Stimulated activated CD8-positive, alpha-beta memory T cell treated with anti-CD3 and anti-CD28 coated beads, Interleukin-15, amount 100 ng/mL, for 24 hours (primary cell): ENCODE measurements at regions not wholly inside any gene's neighbourhood (a gene's known extent, or its start where the extent isn't known, plus 50 kb on each side); places are given as distances from the start of the nearest gene placed in this dataset.
"Not testable (repeated sequence)": the region's sequence is repeated elsewhere in the genome, so short reads cannot be mapped to it uniquely, and the experiment has no call there.

Experiments used
- DNase-seq: peaks from one replicate; pipeline ENCODE4 v3.0.0-alpha.2; 2020; ENCODE audit warnings: low read depth

GRCh38 chr14:22152161-22152870 is 436.7 kb downstream of the DAD1 start:
- no peak for DNase-seq

- DNase-seq: no peak
Observed at GRCh38 chr14:22151121-22151520, 437.9 kb downstream of the DAD1 start.

DNA sequence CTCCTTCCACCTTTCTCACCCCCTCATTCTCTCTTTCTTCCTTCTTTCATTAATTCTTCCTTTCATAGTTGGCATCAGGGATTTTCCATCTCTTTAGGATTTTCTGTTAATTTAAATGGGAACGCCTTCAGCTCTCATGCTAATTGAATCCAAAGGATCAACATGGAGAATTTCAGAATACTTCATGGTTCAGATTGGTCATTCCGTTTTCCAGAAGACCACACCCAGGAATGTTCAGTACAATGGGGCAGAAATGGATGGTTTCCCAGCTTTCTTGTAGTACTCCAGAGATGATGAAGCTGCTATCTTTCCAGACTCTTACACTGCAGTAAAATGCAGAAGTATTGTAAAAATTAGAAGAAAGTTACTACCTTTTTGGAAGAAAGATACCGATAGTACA is 440.0 kb downstream of the DAD1 start:
- no peak for DNase-seq

- DNase-seq: no peak
Observed at GRCh38 chr14:22147716-22148115, 441.3 kb downstream of the DAD1 start.

DNA sequence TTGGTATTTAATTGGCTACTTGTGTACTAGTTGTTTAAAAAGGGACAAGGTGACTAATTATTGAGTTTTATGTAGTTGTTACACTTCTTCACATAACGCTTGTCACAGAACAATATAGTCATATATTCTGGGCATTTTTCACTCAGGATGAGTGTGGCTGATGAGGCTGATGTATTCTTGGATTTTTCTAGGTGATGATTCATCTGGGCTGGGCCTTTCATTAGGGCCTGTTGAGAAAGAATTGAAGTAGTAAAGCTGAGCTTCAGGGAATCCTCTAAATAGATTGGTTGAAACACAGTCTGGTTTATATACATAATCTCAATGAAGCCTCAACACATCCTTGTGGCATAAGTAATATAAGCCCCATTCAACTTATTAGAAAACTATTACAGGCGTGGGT is 445.7 kb downstream of the DAD1 start:
- no peak for DNase-seq

GRCh38 chr14:22140633-22141032 is 448.4 kb downstream of the DAD1 start:
- no peak for DNase-seq

GRCh38 chr14:22131749-22132476 is 457.1 kb downstream of the DAD1 start:
- DNase-seq: no peak

DNA sequence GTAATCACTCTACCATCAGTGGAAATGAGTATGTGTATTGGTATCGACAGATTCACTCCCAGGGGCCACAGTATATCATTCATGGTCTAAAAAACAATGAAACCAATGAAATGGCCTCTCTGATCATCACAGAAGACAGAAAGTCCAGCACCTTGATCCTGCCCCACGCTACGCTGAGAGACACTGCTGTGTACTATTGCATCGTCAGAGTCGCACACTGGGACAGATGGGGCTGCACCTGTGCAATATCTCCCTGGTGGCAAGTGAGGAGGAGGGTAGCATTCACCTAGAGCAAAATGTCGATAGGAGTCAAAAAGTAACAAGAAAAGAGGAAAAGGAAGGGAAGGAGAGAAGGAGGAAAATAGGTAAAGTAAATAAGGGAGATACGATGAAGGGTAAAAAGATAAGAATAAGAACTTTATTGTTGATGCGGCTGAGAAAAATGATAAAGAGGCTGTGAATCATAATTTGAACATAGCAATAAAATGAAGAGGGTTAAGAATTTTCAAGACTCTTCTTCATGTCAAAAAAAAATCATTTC is 450.5 kb upstream of the OR4E1 start:
- no peak for DNase-seq

GRCh38 chr14:22122829-22123560 is 449.4 kb upstream of the OR4E1 start:
- no peak for DNase-seq

DNA sequence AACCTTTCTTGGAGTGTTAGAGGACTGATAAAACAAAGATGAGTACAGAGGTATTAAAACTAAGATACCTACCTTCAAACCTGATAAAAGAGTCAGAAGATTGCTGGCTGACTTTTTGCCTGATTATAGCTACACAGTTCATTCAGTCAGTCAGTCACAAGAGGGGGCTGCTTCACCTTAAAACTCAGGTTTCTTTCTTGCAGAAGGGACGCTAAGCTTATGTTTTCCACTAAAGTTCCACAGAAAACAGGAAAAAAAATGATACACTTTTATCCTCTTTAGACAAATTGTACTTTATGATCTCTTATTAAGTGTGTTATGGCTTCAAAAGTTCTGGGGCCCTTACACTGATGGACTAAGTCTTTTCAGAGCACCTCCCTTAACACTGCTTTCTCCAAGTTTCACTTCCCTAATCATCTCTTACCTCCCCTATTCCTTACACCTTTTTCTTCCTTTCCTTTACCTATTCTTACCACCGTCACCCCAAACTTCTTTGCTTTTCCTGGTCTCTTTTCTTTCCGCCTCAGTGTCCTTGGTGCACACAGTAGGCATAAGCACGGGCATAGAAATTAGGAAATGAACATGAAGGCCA is 448.7 kb upstream of the OR4E1 start:
- no peak for DNase-seq

DNA sequence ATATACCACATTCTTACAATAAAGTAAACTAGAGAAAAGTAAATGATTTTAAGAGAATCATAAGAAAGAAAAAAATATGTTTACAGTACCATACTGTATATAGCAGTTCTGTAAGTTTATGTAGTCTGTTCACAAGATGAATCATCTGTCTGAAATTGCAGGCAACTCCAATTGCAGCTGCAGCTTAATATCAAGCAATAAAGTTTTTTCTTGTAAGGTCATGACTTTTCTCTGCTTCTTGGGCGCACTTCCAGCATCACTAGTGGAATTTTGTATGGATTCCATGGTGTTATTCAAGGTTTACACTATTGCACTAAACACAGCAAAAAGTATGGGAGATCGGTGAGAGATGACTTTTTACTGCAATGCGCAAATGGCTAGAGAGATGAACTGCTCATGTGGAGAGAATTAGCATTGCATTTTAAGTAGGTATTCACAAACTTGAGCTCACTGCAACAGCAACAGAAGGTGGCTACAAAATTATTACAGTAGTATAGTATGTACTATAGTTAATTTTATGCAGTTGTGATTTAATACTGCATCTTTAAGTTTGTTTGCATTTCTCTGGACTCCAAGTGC is 445.4 kb upstream of the OR4E1 start:
- DNase-seq: no peak

DNA sequence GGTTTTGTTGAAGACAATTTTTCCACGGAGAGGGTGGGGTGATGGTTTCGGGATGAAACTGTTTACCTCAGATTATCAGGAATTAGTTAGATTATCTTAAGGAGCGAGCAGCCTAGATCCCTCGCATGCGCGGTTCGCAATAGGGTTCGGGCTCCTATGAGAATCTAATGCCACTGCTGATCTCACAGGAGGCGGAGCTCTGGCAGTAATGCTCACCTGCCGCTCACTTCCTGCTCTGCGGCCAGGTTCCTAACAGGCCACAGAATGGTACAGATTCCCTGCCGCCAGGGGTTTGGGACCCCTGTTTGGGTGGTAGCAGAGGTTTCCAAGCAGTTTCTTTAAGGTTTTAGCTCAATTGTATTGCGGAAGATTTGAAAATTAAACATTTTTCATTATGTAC is 439.8 kb upstream of the OR4E1 start:
- no peak for DNase-seq

- DNase-seq: peak; percentile 10
Observed at GRCh38 chr14:22112004-22112403, 438.4 kb upstream of the OR4E1 start.

- DNase-seq: no peak
Observed at GRCh38 chr14:22107753-22108152, 434.1 kb upstream of the OR4E1 start.

DNA sequence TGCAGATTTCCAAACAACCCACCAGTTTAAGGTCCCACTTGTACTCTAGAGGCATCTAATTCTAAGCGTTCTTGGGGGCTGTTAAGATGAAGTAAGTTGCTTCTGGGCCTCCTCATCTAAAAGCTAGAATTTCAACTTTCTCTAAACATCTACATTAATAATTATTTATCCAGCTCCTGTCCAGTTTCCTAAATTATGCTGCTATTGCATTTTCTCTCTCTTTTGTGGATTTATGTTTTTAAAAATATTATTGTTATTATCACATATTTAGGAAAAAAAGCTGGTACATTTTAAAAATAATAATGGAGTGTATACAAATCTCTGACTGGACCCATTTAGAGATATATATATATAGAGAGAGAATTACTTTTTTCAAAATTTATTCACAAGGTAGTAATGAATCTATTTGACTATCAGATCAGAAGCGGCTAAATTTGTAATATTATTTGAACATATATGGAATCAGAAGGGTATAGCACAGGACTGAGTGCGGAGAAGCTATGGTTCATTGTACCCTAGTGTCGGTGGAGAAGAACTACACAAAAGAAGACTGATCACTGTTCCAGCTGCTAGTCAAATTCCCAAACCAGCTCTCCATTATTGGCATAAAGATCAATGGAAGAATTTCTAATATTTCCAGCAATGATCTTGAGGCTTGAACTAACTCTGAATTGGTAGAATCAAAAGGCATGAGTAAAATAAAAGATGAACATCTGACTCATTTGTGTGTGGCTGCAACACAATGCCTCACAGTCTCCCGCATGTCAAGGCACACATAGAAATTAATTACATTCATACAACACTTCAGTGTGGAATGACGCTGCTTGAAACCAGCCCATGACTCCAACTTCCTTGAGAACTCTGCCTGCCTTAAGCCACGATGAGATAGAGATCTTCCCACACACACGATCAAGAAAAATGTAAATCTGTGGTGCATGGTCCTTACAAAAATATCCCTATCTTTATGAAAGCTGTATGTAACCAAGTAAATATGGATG is 433.4 kb upstream of the OR4E1 start:
- no peak for DNase-seq

DNA sequence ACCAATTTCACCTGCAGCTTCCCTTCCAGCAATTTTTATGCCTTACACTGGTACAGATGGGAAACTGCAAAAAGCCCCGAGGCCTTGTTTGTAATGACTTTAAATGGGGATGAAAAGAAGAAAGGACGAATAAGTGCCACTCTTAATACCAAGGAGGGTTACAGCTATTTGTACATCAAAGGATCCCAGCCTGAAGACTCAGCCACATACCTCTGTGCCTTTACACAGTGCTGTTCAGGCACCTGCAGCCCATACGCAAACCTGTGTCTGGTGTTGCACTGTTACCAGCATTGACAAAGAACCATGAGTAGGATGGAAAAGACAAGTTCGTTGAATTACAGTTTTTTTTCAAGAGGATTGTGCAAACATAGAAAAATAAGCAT is 432.0 kb upstream of the OR4E1 start:
- no peak for DNase-seq

- DNase-seq: no peak
Observed at GRCh38 chr14:22105006-22105623, 431.5 kb upstream of the OR4E1 start.

- not testable (repeated sequence) for DNase-seq
Observed at GRCh38 chr14:22100764-22101120, 427.1 kb upstream of the OR4E1 start.

- no peak for DNase-seq
Observed at GRCh38 chr14:22099942-22100763, 426.5 kb upstream of the OR4E1 start.

DNA sequence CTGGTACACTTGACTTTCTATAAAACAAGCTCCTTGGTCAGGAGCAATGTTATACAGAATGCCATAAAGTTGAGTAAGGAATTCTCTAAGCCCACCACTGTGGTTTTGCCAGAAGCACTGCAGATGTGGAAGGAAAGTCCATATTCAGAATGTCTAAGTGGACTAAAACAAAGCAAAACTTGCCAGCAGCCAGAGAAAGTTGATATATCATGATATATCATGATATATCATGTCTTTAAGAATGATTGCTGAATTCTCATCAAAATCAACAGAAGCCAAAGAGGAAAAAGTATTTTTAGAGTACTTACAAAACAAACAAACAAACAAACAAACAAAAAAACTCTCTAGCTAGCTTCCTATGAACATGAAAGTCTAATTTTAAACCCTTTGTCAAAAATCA is 424.8 kb upstream of the OR4E1 start:
- DNase-seq: no peak
